UCSD-AML1 (cell line): ENCODE measurements at regions not wholly inside any gene's neighbourhood (a gene's known extent, or its start where the extent isn't known, plus 50 kb on each side); places are given as distances from the start of the nearest gene placed in this dataset.
A peak's percentile ranks its signal among the peaks of the same experiment; 100 is the strongest.
"Not testable (repeated sequence)": the region's sequence is repeated elsewhere in the genome, so short reads cannot be mapped to it uniquely, and the experiment has no call there.

ENCODE experiments used
- DNase-seq: peaks from one replicate; lab custom pipeline; 2025; ENCODE audit not compliant: unreplicated experiment; lab: John Stamatoyannopoulos, UW

DNA sequence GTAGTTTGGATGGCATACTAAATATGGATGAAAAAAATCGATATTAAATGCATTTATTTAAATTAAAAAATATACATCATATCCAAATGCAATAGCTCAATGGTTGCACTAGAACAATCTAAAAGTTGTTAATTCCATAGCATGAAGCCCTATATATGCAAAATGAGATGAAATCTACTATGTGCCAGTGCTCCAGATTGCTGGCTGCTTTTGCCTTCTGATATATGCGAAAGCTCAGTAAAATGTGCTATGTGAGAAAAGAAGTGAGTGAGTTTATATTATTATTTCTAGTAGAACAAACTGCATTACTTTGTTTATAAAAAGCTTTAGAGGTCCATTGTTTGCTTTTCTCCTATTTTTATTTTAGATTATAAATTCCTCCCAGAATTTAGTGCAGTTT is 186.7 kb downstream of the MAT2B start:
- DNase-seq, result no peak

DNA sequence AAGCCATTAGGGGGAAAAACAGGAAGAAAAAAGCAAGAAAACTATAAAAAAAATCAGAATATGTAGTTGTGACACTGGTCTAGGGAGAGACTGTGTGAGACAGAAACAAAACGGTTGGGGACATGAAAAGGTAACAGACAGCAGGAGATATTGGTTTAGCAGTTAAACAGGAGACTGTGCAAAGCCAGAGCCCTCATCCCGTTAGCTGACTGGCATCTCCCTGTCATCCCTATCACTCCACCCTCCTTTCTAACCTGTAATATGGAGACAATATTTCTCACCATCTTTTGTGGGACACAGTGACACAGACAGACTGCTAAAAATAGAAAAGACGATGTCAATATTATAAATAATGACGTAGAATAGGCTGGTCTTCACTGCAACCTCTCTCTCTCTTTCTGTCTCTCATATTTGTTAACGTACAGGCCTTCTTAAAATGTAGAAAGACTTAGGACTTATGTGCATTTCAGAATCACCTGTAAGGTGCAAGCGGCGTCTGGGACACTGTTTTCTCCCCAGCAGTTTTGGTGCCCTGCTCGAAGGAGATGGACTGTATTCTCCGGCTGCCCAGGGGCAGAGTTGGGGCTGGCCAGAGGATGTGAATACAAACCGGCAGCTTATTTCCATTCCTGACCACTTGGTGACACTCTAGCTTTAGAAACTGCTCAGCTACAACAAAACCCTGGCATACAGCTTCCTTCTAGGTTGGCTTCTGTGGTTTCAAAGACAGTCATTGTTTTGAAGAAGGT is 190.6 kb downstream of the MAT2B start:
- peak; percentile 12 for DNase-seq

DNA sequence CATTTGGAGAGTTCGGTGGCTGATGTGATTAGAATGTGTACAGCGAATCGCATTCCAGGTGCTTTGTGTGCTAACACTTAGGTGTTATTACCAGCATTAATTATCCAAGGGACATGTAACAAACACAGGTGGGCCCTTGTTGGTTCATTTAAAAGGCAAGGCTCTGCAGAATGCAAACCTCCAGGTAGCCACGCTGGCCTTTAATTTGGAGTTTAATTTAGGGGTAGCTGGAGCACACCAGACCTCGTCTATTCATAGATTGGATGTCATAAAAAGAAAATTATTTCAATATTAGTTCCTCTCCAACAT is 191.1 kb downstream of the MAT2B start:
- DNase-seq, result no peak

DNA sequence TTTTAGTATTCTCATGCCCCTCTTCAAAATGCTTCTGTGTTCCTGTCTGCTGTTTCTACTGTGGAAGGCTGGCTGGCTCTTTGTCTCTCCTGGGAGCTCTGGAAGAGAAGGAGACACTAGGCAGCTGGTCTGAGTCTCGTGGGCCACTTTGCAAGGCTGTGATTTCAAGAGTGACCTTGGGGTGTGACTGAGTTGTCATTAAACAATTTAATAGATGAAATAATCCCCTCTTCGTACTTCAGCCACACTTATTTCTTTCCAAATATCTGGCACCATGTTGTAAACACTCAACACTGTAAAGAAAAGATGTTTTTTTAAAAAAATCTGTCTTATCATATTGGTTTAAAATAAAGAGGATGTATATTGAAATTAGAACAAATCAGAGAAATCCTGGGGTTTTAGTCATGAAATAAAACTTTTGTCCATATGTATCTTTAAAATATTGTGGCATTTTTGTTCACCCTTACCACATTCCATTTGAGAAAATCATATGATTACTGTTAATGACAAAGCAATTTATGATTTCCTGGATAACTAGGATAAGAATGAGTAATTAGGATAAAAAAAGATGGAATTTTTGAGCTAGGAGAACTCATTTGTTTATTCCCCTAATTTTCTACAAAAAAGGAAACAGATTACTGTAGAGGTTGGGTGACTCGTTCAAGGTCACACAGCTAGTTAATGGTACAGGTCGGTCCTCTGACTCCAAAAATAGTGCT is 200.8 kb downstream of the MAT2B start:
- DNase-seq, result no peak

DNA sequence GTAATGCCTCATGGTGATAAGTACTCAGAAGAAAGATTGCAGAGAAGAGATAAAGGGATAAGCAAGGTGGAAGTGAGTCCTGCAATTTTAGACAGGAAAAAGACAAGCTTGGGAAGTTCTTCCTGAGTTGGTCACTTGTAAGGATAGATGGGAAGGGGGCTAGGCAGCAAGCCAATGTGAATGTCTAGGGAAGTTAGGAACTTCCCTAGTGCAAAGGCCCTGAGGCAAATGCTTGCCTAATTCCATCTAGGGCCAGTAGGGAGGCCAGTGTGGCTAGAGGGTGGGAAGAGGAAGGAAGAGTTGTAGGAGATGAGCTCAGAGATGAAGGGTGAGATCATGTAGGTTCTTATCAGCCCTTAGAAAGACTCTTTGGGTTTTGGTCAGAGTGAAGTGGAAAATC is 206.6 kb downstream of the MAT2B start:
- DNase-seq, result no peak

DNA sequence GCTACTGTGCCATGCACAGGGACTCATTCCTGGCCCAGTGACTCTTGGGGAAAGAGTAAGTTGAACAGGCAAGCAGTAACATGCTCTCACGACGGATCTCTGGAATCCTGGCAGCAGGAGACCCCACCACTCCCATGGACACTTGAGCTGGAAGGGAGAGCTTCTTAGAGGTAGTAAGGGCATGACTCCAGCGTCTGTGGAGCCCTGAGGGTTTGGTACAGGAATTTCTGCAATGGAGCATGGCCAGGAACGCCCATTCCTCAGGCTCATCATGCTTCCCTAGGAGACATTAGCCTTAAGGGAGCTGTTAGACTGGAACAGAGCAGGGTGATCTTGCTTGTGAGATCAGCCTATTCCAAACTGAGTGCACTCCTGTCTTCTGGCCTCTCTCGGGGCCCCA is 212.9 kb downstream of the MAT2B start:
- DNase-seq, result no peak

DNA sequence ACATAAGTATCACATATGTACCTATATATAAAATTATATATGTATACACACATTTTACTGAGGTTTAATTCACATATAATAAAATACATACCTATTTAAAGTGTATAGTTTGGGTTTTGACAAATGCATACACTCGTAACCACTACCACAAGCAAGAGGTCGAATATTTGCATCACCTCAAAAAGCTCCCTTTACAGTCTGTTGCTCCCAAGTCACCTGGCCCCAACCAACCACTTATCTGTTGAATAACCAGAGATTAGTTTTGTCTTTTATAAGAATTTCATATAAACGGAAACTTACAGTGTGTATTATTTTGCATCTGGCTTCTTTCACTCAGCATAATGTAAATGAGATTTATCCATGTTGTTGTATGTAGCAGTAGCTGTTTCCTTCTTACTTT is 218.9 kb downstream of the MAT2B start:
- DNase-seq, result no peak

DNA sequence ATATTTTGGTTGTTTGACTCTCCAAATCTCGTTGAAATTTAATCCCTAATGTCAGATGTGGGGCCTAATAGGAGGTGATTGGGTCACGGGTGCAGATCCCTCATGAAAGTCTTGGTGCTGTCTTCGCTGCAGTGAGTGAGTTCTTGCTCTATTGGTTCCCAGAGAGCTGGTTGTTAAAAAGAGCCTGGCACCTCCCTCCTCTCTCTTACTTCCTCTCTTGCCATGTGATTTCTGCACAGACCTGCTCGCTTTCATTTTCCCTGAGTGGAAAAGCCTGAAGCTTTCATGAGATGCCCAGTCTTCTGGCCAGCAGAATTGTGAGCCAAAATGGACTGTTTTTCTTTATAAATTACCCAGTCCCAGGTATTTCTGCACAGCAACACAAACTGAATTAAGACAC is 221.6 kb downstream of the MAT2B start:
- no peak for DNase-seq

DNA sequence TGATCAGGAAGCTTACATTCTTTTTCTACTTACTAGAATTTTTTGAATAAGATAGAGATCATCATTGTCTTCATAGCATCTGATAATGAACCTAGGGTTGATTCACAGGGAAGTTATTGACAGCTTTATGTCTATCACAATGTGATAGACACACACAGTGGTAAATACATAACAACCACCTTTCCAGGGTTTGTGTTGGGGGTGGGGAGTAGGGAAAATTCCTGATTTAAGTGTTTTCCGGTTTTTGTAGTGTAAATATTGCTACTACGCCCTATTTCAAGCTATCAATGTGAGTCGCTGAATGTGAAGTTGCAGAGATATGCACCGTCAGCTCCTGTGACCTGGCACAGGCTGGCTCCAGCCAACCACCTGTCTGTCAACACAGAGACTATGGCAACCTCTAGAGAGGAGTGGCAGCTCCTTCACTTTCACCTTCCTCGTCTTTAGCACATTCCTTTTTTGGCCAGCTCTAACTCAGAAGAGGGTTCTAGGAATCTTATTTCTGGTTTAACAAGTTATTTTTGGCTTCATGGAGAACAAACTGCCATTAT is 224.9 kb downstream of the MAT2B start:
- DNase-seq, result no peak

DNA sequence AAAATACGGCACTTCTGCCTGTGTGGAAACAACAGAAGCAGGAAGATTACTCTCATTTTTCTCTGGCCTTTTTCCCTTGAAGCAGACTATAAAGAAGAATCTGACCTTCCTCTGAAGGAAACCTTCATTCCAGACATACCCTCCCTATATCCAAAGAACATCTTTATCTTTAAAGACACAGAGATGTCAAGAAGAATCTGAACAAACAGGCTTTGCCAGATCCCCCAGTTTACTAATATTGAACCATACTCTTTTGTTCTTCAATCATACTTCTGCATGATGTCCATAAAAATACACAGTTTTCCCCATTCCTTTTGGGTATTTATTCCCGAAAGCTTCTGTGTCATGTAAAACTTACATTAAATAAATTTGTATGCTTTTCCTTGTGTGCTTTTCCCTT is 225.8 kb downstream of the MAT2B start:
- DNase-seq, result no peak

DNA sequence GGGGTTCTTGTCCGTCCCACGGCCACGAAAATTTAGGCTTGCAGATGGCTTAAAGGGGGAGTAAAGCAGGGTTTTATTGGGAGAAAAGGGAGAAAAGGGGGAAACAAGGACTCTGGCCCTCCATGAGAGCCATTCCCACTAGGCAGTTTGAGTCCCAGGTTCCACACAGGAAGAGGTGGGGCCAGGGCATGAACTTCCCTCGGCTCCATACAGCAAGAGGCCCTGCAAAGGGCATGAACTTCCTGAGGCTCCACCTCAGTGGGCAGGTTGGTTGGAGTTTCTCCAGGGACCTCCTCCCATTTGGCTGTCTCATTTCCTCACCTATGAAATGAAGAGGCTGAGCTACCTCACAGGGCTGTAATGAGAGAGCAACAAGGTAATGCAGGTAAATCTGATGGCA is 229.7 kb downstream of the MAT2B start:
- DNase-seq, result no peak

DNA sequence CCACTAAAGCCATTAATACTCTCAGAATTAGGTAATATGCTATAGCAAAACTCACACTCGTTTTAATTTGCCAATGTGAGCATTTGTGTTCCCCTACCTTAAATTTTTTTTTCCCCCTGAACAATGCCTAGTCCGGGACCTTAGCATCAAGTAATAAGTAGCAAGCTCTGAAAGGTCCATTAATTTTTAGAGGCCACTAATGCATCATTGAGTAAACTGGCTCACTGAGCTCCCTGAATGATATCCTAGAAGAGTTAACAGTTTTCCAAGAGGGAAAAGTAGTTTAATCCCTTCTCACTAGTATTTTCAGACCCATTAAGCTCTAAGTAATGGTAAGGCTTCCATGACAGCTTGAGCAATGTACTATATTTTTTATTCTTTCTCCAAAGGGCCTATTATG is 242.2 kb downstream of the MAT2B start:
- DNase-seq, result no peak

DNA sequence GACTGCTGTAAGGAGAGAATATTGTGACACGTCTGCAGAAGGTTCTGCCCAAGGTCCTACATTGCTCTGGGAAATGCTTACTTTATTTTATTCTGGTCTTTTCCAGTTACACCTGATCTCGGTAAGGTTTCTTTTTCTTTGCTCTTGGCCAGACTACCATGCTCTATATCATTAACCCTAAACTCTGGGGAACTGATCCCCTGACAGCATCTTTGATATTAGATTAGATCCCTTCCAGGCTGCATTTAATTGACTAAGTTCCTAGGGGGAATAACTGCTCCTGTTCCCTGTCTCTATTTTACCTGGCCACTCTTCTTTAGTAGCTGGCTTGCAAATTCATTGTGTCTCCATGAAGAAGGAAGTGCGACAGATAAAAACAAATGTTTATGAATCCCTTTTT is 243.5 kb downstream of the MAT2B start:
- no peak for DNase-seq

DNA sequence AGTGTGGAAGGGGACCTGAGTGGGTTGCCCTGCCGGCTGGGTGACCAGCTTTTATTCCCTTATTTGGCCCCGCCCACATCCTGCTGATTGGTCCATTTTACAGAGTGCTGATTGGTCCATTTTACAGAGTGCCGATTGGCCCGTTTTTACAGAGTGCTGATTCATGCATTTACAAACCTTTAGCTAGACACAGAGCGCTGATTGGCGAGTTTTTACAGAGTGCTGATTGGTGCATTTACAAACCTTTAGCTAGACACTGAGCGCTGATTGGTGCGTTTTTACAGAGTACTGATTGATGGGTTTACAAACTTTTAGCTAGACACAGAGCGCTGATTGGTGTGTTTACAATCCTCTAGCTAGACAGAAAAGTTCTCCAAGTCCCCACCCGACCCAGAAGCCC is 245.0 kb downstream of the MAT2B start:
- not testable (repeated sequence) for DNase-seq

DNA sequence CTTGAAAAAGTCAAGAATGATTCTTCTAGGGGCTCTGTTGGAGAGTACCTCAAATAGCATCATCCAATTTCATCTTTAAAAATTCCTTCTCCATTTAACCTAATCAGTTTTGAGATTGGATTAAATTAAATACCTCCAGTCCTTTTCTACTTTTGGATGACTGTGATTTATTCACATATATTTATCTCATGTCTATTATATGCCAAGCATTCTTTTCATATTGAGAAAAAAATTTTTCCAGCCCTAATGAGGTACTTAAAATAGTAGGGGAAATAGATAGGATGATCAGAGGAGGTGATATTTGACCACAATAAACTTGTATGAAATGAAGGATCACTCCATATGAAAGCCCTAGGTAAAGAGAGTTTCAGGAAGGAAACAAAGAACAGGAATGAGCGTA is 250.1 kb downstream of the MAT2B start:
- no peak for DNase-seq

DNA sequence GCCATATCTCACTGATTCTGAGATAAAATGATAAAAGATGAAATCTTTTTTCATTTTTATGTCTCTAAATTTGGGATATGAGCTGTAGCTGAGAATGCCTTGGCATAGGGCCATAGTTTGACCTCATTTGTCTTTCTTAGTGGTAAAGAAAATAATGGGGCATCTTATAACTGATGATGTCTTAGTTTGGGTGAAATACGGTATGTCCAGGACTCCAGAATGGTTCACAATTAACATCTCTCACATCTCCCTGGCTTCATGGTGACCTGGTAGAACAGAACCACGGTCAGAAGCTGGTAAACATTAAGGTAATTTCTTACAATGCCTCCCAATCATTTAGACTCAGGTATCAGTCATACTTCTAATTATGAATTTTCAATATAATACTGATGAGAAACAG is 250.8 kb downstream of the MAT2B start:
- DNase-seq, result no peak

DNA sequence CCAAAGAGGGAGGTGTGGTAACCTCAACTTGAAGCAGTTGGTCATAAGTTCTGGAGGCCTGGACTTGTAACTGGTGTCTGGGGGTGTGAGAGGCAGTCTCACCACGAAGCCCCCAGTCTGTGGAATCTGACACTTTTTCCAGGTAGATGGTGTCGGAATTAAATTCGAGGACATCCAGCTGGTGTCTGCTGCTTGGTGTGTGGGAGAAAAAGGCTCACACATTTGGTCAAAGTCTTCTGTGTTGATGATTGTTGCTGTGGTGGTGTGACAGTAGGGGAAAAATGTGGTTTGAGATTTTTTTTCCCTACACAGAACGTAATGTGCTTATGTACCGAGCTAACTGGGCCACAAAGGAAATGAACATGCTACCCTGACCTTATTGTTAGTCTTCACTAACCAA is 251.9 kb downstream of the MAT2B start:
- DNase-seq, result no peak

DNA sequence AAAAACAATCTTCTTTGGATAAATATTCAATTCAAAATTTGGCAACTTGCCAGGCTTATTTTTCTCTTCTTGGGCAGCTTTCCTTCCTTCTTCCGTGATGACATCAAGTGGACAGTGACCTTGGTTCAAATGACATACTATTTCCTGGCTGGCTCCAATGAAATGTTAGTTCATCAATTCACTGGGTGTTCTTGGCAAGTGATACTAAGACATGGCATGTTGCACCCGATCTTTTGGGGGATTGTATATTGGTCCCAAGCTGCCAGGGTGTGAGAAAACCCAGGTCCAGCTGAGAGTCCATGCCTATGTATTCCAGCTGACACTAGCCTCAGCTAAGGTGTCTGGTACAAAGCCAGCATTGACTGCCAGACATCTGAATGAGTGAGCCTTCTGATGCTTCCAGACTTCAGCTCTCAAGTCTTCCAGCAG is 252.9 kb downstream of the MAT2B start:
- DNase-seq, result no peak

DNA sequence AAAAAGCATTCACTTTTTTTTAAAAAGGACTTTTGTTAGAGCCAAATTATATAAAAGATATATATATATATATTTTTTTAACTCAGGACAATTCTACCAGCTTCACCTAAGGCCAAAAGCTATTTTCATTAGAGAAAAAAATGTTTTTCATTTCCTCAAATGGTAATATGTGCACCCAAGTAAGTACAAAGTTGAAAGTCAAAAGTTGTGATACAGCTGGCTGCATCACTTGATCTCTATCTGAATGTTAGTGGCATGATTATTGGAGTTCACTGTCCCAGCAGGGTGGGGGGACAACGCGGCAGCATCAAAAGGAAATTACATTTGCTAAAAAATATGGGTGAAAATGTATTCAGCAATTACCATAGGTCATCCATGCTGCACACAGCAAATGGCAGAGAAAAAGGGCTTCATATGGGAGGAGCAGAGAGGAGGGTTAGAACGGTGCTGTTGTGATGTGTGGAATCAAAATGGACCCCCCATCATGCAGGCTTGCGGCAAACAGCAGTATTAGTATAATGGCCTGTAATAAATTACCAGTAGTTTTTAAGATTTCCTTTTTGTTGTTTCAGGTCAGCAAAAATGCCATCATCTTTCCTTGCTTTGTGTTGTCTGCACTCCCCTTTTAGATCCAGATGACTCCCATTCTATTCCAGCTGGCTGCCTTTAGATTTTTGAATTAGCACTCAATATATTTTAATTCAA is 253.7 kb downstream of the MAT2B start:
- DNase-seq, result no peak

DNA sequence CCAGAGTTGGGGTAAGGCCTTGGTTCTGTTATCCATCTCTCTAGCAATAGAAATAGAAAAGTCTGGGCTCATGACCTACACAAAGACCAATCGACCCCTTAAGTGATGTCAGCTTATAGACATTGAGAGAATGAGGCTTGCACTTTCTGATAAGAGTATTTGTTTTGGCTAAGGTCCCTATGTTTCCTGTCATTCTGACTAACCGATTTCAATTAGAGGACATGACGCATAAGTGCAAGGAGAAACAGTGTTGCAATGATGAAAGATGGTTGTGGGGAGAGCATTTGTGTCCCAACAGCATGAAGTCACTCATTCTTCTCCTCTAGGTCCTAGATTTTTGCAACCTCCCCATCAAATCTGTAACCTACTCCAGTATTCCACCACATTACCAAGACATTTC is 255.1 kb downstream of the MAT2B start:
- no peak for DNase-seq

DNA sequence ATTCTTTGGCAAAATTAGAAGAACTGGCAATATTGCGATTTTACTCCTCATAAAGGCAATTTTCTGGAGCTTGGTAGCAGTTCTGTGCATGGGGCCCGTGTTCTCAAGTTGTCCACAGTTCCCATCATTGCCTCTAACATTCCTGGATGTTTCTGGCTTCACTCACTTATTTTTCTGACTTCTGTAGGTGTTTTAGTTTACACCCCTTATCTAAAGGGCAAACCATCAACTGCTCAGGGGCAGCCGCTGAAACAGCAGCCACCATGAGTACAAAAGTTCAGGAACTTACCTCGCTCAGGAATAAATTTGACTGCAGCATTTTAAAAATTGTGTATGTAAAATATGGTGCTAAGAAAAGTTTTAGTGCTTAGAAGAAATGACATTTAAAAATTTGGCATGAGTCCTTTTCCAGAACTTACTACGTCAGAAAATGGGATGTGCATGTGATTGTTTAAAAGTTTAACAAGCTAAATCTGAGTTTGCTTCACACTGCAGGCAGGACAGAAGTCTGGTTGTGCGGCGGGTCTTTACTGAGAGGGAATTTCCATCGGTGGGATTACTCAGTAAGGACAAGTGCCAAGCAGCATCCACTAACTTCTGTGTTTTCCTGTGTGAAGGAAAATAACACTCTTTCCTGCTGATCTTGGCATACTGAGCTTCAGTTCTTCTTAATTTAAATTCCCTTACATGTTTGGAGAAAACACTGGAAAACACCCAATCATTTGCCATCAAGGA is 261.7 kb downstream of the MAT2B start:
- no peak for DNase-seq
